GM23338 (cell line): ENCODE measurements at regions not wholly inside any gene's neighbourhood (a gene's known extent, or its start where the extent isn't known, plus 50 kb on each side); places are given as distances from the start of the nearest gene placed in this dataset.

Experiments
- CREB1 ChIP-seq: fragments of 250-450 bp; sonication (Bioruptor Pico); IDR thresholded peaks from 2 replicates; pipeline ENCODE4 v1.5.0; 2020; ENCODE audit warnings: low read depth, mild to moderate bottlenecking, moderate library complexity
- JUNB ChIP-seq: IDR thresholded peaks from one replicate; pipeline ENCODE4 v1.6.1; 2016; ENCODE audit warnings: antibody characterized with exemption; ENCODE audit not compliant: unreplicated experiment

GRCh38 chr1:29784276-29785136 is 548.2 kb downstream of the PTPRU start:
- TF ChIP-seq JUNB (no peak), CREB1 (CRISPR knock-in tag) (no peak)
